ENCODE measurements at regions not wholly inside any gene's neighbourhood (a gene's known extent, or its start where the extent isn't known, plus 50 kb on each side); places are given as distances from the start of the nearest gene placed in this dataset.
A peak's percentile ranks its signal among the peaks of the same experiment; 100 is the strongest.
"Not testable (repeated sequence)": the region's sequence is repeated elsewhere in the genome, so short reads cannot be mapped to it uniquely, and the experiment has no call there.

GRCh38 chr5:126097876-126098275 is 325.3 kb upstream of the GRAMD2B start:
- no peak for DNase-seq

GRCh38 chr5:126098330-126099017 is 324.7 kb upstream of the GRAMD2B start:
- DNase-seq = no peak

DNA sequence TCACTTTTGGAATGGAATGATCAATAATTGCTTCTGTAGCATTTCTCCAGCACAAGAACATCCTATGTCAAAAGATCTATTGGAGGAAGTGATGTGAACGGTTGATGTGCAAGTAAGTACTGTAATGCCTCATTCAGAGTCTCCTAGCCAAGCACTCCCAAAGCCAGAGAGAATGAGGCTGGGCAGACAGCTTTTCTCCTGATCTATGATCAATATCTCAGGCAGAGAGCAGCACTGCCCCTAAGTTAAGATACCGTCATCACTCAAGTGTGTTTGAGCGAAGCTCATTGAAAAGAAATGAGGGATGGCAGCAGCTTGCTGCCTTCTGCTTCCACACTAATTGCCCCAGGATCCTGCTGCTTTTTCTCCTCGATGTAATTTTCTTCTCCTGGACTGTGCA is 324.1 kb upstream of the GRAMD2B start:
- DNase-seq = no peak

DNA sequence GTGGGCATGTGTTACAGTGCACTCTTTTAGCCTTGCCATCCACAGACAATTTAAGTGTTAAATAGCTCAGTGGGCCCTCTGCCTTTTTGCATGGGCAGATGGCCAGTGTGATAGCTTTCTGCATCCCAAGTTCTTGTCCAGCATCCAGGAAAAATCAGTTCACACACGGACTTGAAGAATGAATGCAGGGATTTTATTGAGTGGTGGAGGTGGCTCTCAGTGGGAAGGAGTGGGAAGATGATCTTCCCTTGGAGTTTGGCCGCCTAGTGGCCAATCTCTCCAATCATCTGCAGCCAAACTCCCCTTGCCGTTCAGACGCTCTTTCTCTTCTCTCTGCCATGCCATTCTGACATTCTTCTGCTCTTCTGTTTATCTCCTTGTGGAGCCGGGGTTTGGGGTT is 322.4 kb upstream of the GRAMD2B start:
- DNase-seq = peak; percentile 17

- DNase-seq = no peak
These were observed 321.3 kb upstream of the GRAMD2B start for GRCh38 chr5:126101901-126102300.

DNA sequence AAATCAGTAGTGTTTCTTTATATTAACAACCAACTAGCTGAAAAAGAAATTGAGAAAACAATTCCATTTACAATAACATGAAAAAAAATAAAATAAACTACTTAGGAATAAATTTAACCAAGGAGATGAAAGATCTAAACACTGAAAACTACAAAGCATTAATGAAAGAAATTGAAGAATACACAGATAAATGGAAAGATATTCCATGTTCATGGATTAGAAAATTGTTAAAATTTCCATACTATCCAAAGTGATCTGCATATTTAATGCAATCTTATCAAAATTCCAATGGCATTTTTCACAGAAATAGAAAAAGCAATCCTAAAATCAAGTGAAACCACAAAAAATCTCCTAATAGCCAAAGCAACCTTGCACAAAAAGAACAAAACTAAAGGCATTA is 320.2 kb upstream of the GRAMD2B start:
- DNase-seq = no peak

DNA sequence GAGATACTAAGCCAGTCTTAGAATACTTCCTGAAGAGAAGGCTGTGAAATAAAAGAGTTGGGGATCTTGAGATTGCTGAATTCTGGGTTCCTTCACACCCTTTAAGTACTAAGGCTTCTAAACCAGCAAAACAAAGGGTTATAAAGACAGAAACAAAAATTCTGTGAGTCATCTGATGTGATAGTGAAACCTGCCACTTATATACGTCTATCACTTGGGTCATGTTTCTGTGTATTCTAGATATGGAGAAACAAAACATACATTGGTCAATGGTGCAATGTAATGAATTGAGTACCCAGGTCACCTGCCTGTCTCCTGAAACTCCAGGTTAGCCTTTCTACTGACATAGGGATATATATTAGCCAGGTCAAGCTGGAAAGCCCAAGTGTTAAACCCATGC is 319.3 kb upstream of the GRAMD2B start:
- DNase-seq = peak; percentile 73

- peak; percentile 32 for DNase-seq
These were observed 318.9 kb upstream of the GRAMD2B start for GRCh38 chr5:126104341-126104740.

DNA sequence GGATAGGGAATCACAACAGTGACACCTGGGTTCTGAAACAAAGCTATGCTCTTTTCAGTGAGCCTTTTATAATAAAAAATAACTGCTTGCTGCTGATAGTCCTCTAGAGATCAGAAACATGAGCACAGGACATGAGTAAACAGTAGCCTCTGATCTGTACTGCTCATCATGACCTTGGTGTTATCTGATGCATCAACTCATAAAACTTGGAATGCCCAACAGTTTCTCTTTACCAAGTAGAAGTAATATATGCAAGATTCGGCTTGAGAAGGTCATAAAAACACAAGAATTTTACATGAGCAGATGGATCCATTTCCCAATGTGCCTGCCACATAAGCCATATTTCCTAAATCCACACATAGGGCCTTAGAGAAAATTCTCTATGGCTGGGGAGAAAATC is 318.3 kb upstream of the GRAMD2B start:
- DNase-seq = peak; percentile 10

- peak; percentile 37 for DNase-seq
These were observed 317.2 kb upstream of the GRAMD2B start for GRCh38 chr5:126106029-126106428.

DNA sequence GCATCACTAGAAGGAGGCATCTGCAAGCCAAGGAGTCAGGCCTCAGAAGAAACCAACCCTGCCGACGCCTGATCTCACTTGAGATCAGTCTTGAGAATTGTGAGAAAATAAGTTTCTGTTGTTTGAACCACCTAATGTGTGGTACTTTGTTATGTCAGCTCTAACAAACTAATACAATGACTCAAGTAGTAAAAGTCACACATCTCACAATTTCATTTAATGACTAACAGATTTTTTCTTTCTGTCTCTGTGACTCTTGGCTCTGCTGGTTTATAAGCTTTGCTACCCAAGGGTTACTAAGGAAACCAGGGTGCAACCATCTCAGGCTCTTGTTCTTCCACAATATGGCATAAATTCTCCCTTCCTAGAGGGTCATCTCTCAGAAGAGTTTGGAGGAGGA is 315.8 kb upstream of the GRAMD2B start:
- no peak for DNase-seq

DNA sequence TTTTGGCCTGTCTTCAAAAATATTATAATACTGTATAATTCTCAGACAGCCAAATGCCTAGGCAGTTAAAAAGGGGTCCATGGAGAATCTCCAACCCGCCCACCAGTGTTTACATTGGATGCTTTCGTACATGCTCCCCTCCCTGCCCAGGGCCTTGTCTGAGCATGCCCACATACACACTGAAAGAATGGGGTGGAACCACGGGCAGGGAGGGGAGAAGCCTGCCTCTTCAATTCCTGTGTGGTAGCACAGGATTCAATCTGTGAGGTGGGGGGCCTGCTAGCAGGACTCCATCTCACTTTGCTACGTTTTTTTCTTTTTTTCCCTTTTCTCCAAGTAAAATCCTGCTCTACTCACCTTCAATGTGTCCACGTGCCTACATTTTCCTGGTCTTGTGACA is 314.7 kb upstream of the GRAMD2B start:
- DNase-seq = no peak

DNA sequence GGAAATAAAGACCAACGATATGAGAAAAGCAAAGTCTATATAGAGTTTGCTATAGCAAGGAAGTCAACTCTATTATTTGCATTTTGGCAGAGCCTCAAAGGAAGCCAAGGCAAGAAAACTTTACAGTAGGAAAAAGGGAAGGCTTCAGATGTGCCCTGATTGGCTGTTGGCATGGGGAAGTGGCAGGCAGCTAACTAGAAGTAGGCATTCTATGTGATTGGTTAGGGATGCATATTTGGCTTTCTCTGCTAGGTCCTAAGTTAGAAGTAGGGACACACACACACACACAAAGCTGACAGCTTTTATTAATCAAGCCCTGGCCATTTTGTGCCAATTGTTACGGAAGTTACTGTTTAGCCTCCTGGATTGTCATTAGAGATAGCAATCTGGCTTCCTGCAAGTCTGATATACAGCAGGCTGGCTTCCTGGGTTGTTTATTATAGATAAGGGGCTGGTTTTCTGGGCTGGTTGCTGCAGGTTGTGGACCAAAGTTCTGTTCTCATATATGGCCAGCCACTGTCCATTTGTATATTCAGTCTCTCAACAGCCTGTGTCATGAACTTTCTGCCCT is 308.1 kb upstream of the GRAMD2B start:
- DNase-seq = no peak

- DNase-seq = no peak
These were observed 306.2 kb upstream of the GRAMD2B start for GRCh38 chr5:126117044-126117443.

DNA sequence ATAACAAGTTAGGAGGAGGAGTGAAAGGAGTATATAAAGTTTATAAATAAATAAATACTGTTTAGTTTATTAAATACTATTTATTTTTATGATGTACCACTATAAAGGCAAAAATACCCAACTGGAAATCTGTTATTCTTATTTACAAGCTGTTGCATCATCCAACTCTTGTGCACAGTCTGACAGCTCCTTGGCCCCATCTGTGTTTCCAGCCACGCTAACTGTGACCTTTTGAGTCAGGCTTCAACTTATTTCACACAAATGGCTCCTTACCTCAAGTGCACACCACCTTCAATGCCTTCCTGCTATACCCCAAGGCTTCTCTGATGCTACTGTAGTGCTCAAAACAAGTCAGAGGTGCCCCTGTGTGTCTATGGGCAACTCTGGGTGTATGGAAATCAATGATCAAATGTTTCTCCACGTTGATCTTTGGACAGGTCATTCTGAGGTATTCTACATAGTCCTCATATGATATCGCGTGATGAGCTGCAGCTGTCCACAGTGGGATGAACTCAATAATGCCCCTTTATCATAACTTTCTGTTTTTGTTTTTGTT is 303.2 kb upstream of the GRAMD2B start:
- no peak for DNase-seq

DNA sequence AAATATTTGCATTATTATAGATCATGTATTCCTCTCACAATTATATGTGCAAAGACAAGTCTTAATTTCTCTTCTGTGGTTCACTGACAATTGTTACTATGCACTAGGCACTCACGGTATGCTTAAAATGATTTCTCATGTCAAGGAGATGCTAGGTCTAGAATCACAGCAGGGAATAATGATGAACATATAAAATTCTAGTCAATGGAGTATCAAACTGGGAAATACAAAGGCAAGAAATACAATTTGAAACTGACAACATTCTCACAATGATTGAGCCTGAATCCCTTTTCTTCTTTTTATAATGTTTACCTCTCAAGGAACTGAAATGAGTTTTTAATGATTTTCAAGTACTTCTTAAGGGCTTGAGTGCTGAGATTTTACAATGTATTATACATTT is 302.3 kb upstream of the GRAMD2B start:
- no peak for DNase-seq

- peak; percentile 83 for DNase-seq
These were observed 300.3 kb upstream of the GRAMD2B start for GRCh38 chr5:126122942-126123341.

DNA sequence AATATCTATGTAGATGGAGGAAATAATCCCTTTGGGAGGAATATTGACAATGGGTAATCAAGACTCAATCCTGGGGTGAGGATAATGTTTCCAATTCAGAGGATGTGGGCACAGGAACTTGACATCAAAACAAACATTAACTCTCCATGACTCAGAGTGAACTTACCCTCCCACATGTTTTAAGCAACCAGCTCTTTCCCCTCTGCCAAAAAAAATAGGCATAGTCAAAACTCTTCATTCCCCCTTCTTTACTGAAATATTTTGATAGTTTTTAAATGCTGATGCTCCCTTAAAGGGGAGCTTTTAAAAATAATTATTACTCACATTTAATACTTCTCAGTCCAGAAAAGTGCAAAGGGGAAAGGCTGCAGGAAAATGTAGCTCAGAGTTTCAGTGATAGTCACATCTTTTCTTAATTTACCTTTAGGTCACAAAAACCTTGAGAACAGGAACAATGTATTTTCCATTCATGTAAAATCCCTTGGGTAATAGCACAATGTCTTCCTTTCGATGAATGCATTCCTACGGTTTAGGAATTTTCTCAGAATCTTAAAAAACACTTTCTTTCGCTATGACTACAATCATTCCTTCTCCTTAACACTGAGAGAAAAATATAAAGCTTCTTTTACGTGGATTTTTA is 298.4 kb upstream of the GRAMD2B start:
- DNase-seq = peak; percentile 79

DNA sequence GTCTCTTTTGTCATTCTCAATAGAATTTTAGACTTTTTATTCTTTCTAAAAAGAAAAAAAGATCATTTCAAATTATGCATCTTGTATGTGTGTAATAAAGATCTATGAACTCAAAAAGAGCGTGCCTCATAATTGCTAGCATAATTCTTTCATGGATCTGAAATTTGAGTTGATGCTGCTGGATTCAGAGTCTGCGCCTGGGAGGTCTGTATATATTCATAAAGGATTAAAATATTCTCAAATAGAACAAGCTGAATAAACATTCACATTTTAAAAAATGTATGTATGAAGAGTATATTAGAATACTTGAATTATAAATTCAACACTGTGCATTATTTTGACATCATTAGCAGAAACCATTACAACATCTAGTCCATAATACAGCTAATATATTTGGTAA is 297.8 kb upstream of the GRAMD2B start:
- no peak for DNase-seq

GRCh38 chr5:126126574-126126973 is 296.6 kb upstream of the GRAMD2B start:
- no peak for DNase-seq

DNA sequence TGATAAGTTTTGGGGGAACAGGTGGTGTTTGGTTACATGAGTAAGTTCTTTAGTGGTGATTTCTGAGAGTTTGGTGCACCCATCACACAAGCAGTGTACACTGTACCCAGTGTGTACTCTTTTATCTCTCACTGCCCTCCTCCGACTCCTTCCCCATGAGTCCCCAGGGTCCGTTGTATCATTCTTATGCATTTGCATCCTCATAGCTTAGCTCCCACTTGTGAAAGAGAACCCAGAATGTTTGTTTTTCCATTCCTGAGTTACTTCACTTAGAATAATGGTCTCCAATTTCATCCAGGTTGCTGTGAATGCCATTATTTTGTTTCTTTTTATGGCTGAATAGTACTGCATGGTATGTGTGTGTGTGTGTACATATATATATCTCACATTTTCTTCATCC is 295.8 kb upstream of the GRAMD2B start:
- DNase-seq = not testable (repeated sequence)

GRCh38 chr5:126129431-126129830 is 293.8 kb upstream of the GRAMD2B start:
- DNase-seq = peak; percentile 16

DNA sequence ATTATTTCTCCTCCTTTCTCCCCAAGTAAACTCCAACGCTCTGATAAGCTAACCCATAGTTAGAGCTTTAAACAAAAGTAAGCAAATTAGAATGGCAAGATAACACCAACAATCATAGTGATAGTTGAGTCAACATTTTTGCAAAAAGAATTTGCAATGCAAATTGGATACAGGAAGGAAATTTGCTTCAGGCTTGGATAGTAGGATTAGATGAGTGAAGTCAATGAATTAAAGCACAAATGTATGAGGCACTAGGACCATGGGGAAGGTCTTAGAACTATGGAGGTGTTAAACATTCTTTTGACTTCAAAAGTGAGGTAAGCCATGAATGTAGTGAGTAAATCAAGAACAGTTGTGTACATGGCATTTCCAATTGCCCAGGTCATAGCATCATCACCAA is 289.8 kb upstream of the GRAMD2B start:
- no peak for DNase-seq

DNA sequence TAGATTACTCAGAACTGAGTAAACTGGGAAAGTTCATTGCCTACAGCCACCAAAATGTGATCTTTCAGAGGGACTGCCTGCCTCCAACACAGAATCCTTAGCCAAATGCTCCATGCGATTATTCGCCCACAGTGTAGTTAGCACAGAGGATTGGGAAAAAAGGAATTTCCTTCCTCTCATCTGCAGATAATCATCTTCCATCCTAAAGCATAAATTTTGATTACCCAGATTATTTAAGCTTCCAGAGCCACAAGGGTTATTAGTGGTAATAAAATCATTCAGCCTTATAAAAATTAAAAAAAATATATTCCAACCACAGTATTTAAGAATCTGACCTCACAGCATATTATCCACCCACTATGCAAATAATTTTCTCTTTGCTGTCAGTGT is 285.3 kb upstream of the GRAMD2B start:
- DNase-seq = no peak

Measured in DMS53 (cell line).